Non-pigmented ciliary epithelial cell (primary cell): ENCODE measurements at regions not wholly inside any gene's neighbourhood (a gene's known extent, or its start where the extent isn't known, plus 50 kb on each side); places are given as distances from the start of the nearest gene placed in this dataset.
"Not testable (repeated sequence)": the region's sequence is repeated elsewhere in the genome, so short reads cannot be mapped to it uniquely, and the experiment has no call there.

Experiments used
- DNase-seq: peaks from one replicate; pipeline ENCODE4 v3.0.0-alpha.2; 2010; ENCODE audit warnings: low read depth

DNA sequence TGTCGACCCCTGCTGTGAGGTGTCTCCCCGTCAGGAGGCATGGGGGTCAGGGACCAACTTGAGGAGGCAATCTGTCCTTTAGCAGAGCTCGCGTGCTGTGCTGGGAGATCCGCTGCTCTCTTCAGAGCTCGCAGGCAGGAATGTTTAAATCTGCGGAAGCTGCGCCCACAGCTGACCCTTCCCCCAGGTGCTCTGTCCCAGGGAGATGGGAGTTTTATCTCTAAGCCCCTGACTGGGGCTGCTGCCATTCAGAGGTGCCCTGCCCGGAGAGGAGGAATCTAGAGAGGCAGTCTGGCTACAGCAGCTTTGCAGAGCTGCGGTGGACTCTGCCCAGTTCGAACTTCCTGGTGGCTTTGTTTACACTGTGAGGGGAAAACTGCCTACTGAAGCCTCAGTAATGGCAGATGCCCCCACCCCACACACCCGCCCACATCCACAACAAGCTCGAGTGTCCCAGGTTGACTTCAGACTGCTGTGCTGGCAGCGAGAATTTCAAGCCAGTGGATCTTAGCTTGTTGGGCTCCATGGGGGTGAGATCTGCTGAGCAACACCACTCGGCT, 133.1 kb downstream of the CENPC start:
- not testable (repeated sequence) for DNase-seq

DNA sequence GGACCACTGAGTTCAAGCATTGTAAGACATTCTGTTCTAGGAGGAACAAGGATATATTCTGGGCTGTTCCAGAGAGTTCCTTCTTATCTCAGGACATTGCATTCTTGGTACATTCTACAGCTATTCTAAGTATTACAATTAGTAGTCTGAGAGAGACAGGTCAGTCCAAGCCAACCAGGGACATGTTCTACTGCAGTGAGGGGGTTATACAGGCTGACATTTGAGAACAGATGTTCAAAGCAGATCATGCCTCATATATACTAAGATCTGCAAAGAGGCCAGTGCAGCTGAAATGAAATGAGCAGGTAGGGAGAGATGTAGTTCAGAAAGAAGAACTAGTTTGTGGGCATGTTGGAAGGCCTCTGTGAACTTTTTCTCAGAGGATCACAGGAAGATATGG, 142.0 kb downstream of the CENPC start:
- DNase-seq = peak; percentile 1

DNA sequence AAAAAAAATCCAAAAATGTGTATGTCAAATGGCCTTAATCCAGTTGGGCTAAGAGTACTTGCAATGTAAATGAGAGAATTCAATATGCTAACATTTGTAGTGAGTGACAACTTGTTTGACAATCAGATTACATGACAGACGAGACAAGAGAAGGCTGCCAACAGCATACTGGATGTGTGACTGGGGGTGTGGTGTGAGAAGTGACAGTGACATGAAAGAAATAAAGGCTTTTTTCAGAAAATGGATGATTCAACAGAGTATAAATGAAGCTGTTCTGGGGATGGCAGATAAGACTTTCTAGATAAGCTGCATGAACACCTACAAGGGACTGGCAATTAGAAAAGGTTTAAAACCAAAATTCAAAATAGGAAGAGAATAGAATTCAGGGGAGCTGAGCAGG, 143.4 kb downstream of the CENPC start:
- no peak for DNase-seq

DNA sequence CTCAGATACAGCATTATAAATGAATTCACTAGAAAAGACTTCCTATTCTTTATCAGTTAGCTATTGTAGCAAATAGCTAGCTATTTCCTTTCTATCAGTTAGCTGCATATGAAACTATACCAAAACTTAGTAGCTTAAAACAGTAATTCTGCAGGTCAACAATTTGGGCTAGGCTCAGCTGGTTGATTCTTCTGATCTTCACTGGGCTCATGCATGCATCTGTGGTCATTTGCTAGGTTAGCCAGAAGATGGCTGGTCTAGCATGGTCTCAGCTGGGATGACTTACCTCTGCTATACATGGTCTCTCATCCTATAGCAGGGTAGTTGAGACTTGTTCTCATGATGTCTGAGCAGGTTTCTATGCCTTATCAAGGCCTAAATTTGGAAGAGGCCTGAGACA, 147.4 kb downstream of the CENPC start:
- no peak for DNase-seq

DNA sequence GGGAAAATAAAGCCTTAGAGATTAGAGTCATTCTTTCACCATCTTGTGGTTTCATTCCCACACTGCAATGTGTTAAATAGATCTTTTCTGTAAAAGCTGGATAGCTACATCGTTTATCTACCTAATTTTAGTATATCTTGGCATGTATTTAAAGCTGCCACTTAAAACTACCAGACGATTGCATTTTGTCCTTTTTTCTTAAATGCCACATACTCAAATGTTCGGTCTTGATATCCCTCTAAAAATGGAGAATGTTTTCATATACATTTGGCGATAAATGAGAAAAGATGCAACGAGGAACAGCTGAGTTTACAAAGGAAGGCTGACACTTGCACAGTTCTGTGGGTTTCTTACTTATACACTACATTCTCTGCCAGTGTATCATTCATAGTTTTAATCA, 148.3 kb downstream of the CENPC start:
- no peak for DNase-seq

DNA sequence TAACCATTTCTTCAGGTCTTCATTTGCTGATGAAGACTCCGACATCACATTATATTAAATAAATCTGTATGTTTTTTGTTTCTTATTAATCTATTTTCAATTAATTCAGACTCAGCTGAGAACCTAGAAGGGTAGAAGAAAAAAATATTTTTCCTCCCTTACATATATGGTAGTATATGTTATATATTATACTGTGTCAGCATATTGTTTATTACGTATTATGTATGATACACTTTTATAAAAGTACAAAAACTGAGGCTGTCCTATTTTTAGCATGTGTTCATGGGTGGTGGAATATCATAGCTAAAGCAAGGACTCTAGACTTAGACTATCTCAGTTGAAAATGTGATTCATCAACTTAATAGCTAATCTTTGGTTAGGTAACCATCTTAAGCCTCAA, 149.3 kb downstream of the CENPC start:
- no peak for DNase-seq

DNA sequence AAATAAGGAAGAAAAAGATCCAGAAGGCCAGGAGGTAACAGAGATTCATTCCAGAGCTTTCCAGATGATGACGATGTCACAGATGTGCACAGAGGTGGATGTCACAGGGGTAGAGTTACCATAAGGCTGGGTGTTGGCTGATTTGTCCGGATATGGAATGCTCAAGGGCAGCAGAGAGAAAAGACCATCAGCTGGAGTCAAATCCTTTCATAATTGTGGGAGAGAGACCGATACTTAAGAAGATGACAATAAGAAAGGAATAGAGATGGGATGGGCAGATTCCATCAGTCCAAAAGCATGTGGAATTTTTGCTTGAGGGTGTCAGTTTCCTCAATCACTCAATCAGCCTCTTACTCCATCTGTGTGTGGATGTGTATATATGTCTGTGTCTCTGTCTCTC, 150.4 kb downstream of the CENPC start:
- DNase-seq = no peak

DNA sequence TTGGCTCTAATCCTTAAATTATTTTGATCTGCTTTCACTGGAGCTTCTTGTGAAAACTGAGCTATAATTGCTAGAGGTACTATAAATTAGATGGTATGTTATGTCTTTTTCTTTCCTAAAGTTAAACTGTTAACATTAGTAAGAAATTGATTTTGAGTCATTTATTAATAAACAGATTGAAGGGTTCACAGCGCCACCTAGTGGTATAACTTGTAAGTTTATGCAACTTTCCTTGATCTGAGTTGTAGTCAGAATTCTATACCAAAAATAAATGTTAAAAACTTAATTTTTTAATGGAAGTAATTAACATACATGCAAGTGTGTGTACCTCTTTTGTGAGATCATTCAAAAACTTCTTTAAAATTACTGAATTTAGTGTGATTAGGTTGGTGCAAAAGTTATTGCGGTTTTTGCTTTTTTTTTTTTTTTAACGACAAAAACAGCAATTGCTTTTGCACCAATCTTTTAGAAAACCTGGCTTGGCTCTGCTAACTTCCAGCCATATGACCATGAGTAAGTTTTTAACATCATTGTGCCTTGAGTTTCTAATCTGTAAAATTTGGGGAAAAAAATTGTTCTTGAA, 151.5 kb downstream of the CENPC start:
- DNase-seq = no peak

DNA sequence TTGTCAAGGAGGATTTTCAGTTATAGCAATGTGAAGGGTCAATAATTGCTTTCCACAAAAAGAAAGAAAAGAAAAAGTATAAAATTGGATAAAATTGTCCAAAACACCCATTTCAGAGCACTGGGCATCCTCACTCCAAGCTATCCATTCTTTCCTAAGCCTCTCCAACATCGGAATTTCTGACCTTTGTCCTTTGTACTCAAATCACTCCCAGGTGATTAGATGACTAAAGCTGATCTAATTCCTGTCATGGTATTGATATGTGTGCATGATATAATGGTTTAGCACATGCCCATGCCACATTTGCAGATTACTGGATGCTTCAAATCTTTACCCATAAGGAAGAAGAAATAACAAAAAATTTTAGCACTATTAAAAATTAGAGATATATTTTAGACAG, 152.3 kb downstream of the CENPC start:
- DNase-seq = no peak

DNA sequence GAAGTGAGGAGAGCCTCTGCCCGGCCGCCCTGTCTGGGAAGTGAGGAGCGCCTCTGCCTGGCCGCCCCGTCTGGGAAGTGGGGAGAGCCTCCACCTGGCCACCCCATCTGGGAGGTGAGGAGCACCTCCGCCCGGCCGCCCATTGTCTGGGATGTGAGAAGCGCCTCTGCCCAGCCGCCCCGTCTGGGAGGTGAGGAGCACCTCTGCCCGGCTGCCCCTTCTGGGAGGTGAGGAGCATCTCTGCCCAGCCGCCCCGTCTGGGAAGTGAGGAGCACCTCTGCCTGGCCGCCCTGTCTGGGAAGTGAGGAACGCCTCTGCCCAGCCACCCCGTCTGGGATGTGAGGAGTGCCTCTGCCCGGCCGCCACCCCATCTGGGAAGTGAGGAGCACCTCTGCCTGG, 163.9 kb downstream of the CENPC start:
- not testable (repeated sequence) for DNase-seq

DNA sequence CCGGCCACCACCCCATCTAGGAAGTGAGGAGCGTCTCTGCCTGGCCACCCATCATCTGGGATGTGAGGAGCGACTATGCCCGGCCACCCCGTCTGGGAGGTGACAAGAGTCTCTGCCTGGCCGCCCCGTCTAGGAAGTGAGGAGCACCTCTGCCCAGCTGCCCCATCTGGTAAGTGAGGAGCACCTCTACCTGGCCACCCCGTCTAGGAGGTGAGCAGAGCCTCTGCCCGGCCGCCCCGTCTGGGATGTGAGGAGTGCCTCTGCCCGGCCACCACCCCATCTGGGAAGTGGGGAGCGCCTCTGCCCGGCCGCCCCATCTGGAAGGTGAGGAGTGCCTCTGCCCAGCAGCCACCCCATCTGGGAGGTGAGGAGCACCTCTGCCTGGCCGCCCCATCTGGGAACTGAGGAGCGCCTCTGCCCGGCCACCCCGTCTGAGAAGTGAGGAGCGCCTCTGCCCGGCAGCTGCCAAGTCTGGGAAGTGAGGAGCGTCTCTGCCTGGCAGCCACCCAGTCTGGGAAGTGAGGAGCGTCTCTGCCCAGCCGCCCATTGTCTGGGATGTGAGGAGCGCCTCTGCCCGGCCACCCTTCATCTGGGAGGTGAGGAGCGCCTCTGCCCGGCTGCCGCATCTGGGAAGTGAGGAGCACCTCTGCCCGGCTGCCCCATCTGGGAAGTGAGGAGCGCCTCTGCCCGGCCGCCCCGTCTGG, 164.4 kb downstream of the CENPC start:
- DNase-seq = not testable (repeated sequence)

DNA sequence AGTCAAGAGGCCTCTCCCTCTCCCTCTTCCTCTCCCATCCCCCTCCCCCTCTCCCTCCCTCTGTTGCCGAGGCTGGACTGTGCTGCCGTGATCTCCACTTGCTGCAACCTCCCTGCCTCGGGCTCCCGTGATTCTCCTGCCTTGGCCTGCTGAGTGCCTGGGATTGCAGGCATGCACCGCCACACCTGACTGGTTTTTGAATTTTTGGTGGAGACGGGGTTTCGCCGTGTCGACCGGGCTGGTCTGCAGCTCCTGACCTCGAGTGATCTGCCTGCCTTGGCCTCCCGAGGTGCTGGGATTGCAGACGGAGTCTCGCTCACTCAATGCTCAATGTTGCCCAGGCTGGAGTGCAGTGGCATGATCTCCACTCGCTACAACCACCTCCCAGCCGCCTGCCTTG, 165.1 kb downstream of the CENPC start:
- DNase-seq = no peak

DNA sequence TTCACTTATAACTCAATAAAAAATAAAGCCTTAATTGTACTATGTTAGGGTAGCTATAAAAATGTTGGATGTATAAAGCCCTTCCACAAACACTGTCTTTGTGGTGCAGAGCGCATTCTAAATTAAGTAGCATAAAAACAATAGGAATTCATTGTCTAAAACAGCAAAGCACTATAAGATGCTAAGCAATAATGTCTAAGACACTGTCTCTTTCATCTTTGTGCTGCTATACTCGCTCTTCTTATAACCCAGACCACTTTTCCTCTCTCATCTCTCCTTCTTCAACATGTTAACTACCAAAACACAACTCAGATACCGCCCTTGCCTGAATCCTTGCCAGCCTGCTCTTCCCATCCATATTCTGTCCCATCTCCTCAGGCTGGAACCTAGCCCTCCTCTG, 170.0 kb downstream of the CENPC start:
- no peak for DNase-seq

DNA sequence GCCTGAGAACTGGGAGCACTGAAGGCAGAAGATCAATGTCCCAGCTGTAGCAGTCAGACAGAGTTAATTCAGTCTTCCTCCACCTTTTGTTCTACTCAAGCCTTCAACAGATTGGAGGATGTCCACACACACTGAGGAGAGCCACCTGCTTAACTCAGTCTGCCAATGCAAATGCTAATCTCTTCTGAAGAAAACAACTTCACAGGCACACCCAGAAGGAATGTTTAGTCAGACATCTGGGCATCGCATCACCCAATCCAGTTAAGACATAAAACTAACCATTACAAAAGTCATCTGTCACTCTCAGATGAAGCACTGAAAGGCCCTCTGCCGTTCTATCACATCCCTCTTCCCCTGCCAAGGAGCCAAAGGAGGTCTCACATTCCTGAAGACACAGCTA, 173.7 kb downstream of the CENPC start:
- DNase-seq = no peak

DNA sequence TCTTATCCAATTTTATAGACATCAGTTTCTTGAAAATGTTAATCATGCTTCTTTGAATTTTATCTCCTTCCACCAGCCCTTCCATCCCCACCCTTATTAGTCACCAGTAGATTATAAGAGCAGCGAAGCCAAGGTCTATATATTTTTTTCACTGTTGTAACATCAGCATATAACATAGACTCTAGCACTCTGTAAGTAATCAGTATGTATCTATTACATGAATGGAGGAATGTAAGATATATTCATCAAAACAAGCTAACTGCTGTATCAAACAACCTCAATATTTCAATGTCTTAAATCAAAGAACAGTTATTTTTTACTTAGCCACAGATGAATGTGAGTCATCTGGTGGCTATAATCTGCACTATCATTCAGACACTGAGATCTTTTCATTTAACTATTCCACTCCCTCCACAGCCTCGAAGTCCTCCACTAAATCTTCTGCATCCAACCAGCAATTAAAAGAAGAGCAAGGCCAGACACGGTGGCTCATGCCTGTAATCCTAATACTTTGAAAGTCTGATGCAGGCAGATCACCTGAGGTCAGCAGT, 178.9 kb downstream of the CENPC start:
- peak; percentile 3 for DNase-seq

DNA sequence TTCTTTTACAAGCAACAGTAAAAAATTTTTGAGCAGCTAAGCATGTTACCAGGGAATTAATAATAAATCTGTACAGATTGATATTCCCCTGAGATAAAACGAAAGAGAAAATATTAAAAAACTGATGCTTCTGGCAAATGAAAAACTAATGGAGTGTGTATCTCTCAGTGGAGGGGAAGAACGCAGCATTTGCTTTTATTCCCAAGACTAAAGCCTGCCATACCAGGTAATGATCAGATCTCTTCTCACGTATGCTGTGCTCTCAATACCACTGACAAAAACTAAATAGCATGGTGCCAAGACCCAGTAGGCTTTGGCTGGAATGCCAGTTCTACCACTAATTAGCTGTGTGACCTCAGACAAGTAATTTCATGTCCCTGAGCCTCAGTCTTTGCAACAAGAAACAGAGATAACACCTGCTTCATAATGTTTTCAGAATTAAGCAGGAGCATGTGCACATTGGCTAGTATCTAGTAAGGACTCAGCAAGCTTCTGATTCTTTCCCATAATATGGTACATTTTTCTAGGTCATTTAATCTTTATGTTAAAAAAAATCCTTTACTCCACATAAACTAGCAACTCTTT, 179.6 kb downstream of the CENPC start:
- DNase-seq = no peak

DNA sequence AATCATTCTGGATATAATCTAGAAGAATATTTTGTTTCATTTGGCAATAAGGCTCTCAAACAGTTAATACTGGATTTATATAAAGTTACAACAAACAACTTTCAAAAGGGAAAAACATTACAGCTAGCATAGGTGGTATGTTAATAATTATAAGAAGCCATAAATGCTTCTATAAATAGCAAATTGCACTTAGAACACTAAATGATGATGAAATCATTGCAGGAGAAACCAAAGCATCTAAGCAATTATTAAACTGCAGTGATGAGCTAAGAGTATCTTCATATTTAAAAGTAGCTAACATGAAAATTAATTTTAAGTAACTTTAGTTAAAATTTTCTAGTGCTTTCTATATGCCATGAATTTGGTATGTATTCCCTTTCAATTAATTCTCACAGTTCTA, 189.5 kb downstream of the CENPC start:
- no peak for DNase-seq

DNA sequence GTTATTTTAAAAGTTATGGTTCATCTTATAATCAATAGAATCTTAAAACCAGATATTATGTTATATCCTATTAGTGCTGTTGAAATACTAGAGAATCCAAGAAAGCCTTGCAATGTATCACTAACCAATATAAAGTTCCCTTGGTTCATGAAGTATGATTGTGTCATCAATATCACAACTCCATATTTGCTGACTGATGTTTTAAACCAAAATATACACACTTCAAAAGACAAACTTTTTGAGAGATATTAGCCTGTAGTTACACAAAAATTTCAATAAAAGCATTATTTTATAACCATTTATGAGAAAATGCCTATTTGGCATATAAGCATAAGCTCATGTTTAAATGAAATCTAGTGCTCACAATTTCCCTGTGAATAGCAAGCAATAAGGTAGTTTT, 198.6 kb downstream of the CENPC start:
- no peak for DNase-seq

DNA sequence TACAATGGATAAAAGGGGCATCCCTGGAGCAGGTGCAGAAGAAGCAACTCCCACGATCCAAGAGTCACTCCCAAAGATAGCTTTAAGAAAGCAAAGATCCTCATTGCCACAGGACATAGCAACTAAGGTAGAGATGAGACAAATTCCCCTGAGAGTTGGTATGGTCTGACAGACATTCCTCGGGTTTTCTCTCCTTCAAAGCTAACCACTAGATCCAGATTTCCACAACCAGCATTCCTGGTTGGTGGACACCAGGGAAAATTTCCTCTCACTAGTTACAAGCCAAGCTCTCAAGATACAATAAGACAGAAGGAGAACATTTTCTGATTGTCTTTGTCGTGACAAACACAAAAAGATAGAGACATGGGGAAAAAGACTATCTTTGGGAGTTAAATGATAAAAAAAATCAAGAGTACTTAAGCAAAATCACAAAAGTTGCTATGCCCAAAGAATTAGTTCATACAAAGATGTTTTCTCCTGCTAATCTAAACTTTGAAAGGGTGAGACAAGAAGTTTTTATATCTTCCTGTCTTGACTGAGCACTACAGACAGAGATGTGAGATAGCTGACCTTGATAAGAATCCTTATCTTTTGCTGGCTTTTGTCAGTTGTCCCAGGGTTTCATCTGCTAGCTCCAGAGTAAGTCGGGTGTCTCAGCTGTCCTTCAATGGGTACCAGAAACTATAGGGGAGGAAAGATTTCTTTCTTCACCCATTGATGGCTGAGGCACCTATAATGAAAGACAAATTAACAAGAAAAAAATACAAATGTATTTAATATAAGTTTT, 200.5 kb downstream of the CENPC start:
- DNase-seq = no peak

DNA sequence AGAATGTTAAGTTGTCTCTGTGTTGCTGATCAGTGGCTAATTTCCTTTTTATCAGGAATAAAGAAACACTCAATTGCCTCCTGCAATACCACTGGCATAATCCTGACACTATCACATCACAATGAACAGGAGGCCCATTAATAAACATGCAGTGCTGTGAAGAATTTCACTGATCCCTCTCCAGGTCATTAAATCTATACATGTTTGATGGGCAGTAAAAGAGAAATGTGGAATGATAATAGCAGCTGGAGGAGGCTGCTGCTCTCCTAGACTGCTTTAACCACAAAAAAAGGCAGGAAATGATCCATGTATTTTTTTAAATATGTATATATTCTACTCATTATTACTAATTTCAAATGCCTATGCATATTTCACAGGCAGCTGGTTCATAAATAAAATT, 202.1 kb downstream of the CENPC start:
- no peak for DNase-seq

DNA sequence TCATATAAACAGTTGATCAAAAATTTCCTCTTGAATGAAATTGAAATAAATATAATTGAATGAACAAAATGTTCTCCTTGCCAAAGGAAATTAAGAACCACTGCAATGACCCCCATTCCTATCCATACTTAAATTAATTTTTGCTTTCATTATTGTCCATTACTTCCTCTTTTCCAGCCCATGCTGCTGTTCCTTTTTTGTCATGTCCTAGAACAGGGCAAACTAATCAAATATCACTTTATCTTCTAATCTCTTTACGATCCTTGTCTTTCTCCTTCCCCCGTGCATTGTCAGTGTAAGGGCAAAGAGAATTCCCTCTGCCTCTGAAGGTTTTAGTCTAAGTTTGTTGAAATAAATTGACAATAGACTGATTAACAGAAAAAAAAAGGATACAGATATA, 203.0 kb downstream of the CENPC start:
- no peak for DNase-seq

DNA sequence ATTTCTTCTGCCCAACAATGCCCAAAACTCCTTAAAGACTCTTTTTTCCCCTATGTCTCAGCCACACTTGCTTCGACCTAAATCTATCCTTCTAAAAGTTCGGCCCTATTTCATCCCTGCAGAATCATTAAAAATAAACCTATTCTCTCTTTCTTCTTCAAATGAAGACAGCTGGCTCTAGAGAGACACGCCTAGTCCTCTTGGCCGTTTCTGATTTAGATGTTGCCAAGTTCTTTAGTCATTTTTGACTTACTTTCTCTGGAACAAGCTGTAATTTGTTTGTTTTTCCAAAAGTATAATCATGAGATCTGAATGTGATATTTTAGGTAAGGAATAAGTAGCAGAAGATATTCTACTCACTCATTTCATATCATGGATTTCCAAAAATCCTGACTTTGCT, 211.6 kb downstream of the CENPC start:
- no peak for DNase-seq
